ENCODE measurements at regions not wholly inside any gene's neighbourhood (a gene's known extent, or its start where the extent isn't known, plus 50 kb on each side); places are given as distances from the start of the nearest gene placed in this dataset.

DNA sequence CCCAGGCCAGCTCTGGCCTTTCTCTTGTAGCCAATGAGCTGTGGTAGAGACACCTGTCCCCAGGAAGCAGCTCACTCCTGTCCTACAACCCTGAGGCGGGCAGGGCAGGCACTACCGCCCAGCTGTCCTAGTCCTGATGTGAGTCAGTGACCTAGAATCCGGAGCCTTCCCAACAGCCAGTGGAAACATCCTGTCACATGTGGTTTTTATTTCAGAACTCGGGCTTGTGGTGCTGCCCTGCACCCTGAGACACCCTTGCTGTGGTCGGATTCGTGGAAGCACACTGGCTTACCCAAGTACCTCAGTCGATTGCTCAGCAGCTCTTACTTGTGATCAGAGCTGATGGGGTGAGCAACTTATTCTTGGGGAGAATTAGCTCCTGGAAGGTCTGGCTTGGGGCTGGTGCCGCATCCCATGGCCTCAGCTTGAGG is 83.6 kb upstream of the ARHGEF7 start:
- Mint-ChIP-seq H3K4me3 (no peak overlapping the region), H3K27ac (no peak overlapping the region), H3K4me1 (no peaks in the 10 kb centered on the region), H3K9me3 (no peaks in the 10 kb centered on the region), H3K27me3 (ENCODE audit: low read depth in 3 of 3) (peaks cover 7 to 9% (median 7%) of the 10 kb centered on the region in 3 donors), H3K36me3 (no peaks in the 10 kb centered on the region)
- no peak for DNase-seq

DNA sequence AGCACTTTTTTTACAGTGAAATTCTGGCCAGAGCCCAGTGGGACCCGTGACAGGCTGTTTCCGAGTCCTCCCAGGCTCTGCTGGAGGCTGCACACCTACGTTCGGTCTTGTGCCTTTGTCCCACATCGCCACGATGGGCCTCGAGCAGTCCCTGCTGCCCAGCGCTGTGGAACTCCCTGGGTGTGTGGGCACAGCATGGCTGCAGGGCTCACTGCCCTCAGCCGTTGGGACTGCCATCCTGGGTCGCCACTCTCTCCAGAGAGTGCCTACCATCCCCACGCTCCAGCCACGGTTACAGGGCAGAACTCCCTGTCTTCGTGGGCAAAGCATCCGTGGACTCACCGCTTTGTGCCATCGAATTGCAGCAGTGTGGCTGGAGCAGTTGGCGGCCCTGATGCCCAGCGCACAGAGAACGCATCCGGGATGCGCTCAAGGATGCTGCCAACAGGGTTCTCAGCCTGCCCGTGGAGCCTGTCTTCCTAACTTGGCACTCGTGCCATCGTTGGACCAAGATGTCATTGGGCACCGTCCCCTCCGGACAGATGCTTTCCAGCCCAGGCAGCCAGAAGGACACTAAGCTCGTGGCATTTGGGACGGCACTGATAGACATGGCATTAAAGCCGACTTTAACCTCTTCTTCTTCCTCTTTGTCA is 85.0 kb upstream of the ARHGEF7 start:
- DNase-seq, result no peak
- peaks cover 6 to 9% (median 7%) of the 10 kb centered on the region in 3 donors for H3K27me3 Mint-ChIP-seq (ENCODE audit: low read depth in 3 of 3)
- H3K9me3 Mint-ChIP-seq, result no peaks in the 10 kb centered on the region
- H3K4me3 Mint-ChIP-seq, result no peak overlapping the region
- peaks cover 0 to 2% of the 10 kb centered on the region in 2 donors for H3K4me1 Mint-ChIP-seq
- H3K36me3 Mint-ChIP-seq, result no peaks in the 10 kb centered on the region
- H3K27ac Mint-ChIP-seq, result no peak overlapping the region

DNA sequence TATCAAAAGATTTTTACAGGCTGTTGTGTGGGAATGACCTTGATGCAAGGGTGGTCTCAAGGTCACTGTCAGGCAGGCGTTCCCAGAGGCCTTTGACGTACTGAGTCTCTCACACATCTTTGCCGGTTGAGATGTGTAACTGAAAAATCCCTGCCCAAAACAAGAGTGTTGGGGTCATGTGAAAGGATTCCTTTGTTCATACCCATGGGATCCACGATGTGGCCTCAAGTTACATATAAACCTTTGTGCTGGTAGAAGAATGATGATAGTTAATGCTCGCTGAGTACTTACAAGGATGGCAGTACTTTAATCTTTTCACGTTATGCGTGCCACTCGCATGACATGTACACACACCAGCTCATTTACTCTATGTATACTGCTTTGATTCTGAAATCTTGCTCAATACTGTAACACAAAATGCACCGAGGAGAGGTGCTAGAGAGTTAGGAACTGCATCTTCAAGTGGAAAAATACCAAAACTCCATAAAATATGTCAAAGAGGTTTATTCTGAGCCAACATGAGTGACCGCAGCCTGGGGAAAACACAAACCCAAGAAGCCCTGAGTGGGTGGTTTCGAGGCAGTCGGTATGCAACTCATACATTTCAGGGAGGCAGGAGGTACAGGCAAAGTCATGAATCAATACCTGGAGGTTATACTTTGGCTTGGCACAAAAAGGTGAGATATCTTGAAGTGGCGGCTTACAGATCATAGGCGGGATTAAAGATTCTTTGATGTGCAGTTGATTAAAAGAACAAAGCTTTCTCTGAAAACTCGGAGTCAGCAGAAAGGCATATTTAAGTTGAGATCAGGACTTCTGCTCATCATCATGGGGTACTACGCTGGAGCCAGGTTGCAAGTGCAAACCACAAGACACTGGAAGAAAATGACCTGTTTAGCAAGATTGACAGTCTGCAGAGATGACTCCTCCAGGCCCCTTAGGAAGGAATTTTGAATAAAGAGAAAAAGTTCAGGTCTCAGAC is 87.4 kb upstream of the ARHGEF7 start:
- Mint-ChIP-seq H3K4me3 (no peak overlapping the region), H3K9me3 (peaks cover 0 to under 1% (median 0%) of the 10 kb centered on the region in 6 donors), H3K27me3 (ENCODE audit: low read depth in 3 of 3) (peaks cover 3 to 12% (median 4%) of the 10 kb centered on the region in 3 donors), H3K36me3 (no peaks in the 10 kb centered on the region), H3K4me1 (peaks cover 0 to 10% of the 10 kb centered on the region in 2 donors), H3K27ac (no peak overlapping the region)
- no peak for DNase-seq

DNA sequence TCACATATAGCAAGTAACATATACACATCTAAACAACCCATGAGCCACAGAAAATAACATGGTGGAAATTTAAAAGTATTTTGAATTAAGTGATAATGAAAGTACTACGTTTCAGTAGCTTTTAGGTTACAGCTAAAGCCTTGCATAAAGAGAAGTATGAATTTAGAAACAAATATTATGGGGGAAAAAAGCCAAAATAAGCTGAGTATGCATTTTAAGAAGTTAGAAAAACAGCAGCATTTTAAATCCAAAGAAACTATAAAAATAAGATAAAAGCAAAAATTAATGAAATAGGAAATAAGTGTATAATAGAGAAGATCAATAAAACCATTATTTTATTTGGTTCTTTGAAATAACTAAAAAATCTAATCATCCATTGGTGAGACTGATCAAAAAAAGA is 89.8 kb upstream of the ARHGEF7 start:
- no peak for DNase-seq
- peaks cover 3 to 13% (median 4%) of the 10 kb centered on the region in 3 donors for H3K27me3 Mint-ChIP-seq (ENCODE audit: low read depth in 3 of 3)
- peaks cover 0 to 10% of the 10 kb centered on the region in 2 donors for H3K4me1 Mint-ChIP-seq

DNA sequence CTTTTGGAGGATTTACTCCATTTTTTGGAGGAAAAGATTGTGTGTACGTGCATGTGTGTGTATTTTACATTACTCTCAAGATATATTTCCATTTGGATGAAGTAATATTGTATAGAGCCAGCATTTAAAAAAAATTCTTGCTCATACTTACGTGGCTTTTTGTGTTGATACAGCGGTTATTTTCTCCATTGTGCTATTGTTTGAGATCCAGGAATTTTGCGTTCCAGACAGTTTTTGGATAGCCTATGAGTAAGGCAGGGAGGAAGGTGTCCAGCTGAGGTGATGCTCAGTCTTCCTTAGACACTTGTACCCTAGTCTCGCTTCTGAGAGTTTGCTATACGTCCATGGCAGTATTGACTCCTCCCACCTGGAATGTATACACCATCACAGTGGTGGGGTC is 92.2 kb upstream of the ARHGEF7 start:
- Mint-ChIP-seq H3K4me3 (no peak overlapping the region), H3K27ac (no peak overlapping the region)

More for the DNA sequence above, 89.8 kb upstream of the ARHGEF7 start:
- no peak overlapping the region for H3K27ac Mint-ChIP-seq
- H3K9me3 Mint-ChIP-seq, result peaks cover 2 to 21% (median 13%) of the 10 kb centered on the region in 6 donors
- H3K4me3 Mint-ChIP-seq, result no peak overlapping the region
- H3K36me3 Mint-ChIP-seq, result no peaks in the 10 kb centered on the region

DNA sequence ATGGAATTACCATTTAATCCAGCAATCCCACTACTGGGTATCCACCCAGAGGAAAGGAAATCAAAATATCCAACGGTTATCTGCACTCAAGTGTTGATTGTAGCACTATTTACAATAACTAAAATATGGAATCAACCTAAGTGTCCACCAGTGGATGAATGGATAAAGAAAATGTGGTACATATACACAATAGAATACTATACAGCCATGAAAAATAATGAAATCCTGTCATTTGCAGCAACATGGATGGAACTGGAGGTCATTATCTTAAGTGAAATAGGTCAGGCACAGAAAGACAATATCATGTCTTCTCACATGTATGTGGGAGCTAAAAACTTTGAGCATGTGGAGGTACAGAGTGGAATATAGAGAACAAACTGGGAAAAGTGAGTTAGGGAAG is 92.9 kb upstream of the ARHGEF7 start:
- no peak overlapping the region for H3K4me3 Mint-ChIP-seq

More for the DNA sequence above, 92.2 kb upstream of the ARHGEF7 start:
- Mint-ChIP-seq H3K4me1 (peaks cover 0 to 10% of the 10 kb centered on the region in 2 donors), H3K27me3 (ENCODE audit: low read depth in 3 of 3) (peaks cover 0 to 9% (median under 1%) of the 10 kb centered on the region in 3 donors), H3K9me3 (peaks cover 2 to 21% (median 14%) of the 10 kb centered on the region in 6 donors), H3K36me3 (no peaks in the 10 kb centered on the region)
- DNase-seq, result no peak

DNA sequence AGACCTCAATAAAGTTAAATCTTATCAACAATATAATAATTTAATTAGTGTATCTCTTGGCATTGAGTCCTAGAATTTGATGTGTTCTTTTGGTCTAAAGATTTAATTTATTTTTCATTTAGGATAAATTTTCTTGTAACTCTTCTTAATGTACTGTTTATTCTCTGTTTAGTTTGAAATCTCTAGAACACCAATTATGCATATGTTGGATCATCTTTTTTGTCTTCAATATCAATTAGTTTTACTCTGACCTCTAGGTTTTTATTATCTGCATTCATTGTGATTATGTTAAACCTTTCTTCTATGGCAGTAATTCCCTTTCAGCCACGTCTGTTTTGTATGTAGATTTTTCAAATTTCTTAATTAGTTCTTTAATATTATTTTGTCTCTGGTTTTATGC is 93.8 kb upstream of the ARHGEF7 start:
- peaks cover 2 to 21% (median 14%) of the 10 kb centered on the region in 6 donors for H3K9me3 Mint-ChIP-seq
- peaks cover 0 to 10% of the 10 kb centered on the region in 2 donors for H3K4me1 Mint-ChIP-seq
- H3K36me3 Mint-ChIP-seq, result no peaks in the 10 kb centered on the region
- H3K27me3 Mint-ChIP-seq (ENCODE audit: low read depth in 3 of 3), result peaks cover 0 to 7% (median 2%) of the 10 kb centered on the region in 3 donors
- DNase-seq, result no peak
- no peak overlapping the region for H3K27ac Mint-ChIP-seq
- H3K4me3 Mint-ChIP-seq, result no peak overlapping the region

More for the DNA sequence above, 92.9 kb upstream of the ARHGEF7 start:
- peaks cover 0 to 10% of the 10 kb centered on the region in 2 donors for H3K4me1 Mint-ChIP-seq
- DNase-seq, result no peak
- H3K36me3 Mint-ChIP-seq, result no peaks in the 10 kb centered on the region
- peaks cover 0 to 9% (median 2%) of the 10 kb centered on the region in 3 donors for H3K27me3 Mint-ChIP-seq (ENCODE audit: low read depth in 3 of 3)
- no peak overlapping the region for H3K27ac Mint-ChIP-seq
- H3K9me3 Mint-ChIP-seq, result peaks cover 2 to 21% (median 14%) of the 10 kb centered on the region in 6 donors

DNA sequence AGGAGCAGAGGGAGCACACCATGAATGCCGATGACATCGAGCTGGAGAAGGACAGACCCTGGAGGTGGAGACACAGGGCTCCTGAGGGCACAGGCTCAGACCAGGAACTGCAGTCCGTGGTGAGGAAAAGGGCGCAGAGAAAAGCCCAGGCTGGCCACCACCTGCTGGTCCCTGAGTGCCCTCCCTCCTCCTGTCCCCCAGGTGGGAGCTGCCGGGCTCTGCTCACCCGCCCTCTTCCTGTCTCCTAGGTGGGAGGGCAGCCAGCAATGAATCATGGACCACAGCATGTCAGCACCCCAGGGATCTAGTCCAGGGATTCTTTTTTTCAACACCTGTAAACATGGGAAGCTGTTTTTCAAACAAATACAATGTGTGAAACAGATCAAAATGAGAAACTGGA is 94.6 kb upstream of the ARHGEF7 start:
- peaks cover 2 to 21% (median 14%) of the 10 kb centered on the region in 6 donors for H3K9me3 Mint-ChIP-seq
- H3K36me3 Mint-ChIP-seq, result no peaks in the 10 kb centered on the region
- H3K27ac Mint-ChIP-seq, result no peak overlapping the region
- peaks cover 0 to 7% (median 5%) of the 10 kb centered on the region in 3 donors for H3K27me3 Mint-ChIP-seq (ENCODE audit: low read depth in 3 of 3)
- H3K4me1 Mint-ChIP-seq, result peaks cover 0 to 10% of the 10 kb centered on the region in 2 donors
- no peak overlapping the region for H3K4me3 Mint-ChIP-seq
- no peak for DNase-seq

DNA sequence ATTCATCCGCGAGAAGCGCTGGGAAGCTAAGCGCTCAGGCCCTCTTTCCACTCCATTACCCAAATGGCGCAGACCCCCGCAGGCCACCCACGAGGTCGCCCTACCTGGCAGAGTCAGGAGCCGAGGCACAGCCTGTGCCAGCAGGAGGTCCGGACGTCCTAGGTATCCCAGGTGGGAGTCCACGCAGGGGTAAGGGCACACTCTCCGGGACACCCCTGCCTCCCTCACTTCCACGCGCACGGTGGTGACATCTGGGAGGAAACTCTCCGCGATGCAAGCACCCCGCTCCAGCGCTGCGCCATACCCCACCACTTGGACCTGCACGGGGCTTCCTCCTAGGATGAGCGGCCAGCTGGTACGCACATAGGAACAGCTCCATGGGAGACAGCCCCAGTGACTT is 95.1 kb upstream of the ARHGEF7 start:
- peaks cover 0 to 8% of the 10 kb centered on the region in 2 donors for H3K4me1 Mint-ChIP-seq
- DNase-seq, result no peak
- H3K36me3 Mint-ChIP-seq, result no peaks in the 10 kb centered on the region
- no peak overlapping the region for H3K27ac Mint-ChIP-seq
- H3K4me3 Mint-ChIP-seq, result no peak overlapping the region
- peaks cover 2 to 7% (median 5%) of the 10 kb centered on the region in 3 donors for H3K27me3 Mint-ChIP-seq (ENCODE audit: low read depth in 3 of 3)
- peaks cover 2 to 21% (median 14%) of the 10 kb centered on the region in 6 donors for H3K9me3 Mint-ChIP-seq

DNA sequence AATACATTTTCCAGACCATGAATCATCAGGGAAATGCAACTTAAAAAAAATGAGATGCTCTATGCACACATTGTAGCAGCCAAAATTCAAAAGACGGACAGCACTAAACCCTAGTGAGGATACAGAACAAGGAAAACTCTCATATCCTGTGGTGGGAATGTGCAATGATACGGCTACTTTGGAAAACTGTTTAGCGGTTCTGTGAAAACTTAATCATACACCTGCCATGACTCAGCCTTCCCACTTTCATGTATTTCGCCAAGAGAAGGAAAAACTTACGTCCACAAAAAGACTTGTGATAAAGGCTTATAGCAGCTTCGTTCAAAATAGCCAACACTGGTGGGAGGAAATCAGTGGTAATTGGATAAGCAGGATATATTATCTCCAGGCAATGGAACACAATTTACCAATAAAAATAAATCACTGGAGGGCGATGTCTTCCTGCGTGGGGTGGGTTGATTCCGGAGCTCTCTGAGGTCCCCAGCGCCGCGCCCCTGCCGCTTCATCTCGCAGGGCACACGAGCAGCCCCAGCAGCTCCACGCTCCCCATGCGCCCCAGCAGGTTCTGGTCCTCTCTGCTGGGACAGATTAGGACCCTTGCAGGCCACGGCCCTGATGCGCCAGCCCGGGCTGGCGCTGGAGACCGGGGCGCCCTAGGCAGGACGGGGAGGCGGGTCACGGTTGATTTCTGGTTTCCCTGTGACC is 97.2 kb upstream of the ARHGEF7 start:
- Mint-ChIP-seq H3K9me3 (peaks cover 2 to 21% (median 14%) of the 10 kb centered on the region in 6 donors), H3K4me1 (no peaks in the 10 kb centered on the region), H3K27ac (no peak overlapping the region), H3K4me3 (no peak overlapping the region), H3K27me3 (ENCODE audit: low read depth in 3 of 3) (peaks cover 2 to 7% (median 5%) of the 10 kb centered on the region in 3 donors), H3K36me3 (no peaks in the 10 kb centered on the region)
- no peak for DNase-seq

DNA sequence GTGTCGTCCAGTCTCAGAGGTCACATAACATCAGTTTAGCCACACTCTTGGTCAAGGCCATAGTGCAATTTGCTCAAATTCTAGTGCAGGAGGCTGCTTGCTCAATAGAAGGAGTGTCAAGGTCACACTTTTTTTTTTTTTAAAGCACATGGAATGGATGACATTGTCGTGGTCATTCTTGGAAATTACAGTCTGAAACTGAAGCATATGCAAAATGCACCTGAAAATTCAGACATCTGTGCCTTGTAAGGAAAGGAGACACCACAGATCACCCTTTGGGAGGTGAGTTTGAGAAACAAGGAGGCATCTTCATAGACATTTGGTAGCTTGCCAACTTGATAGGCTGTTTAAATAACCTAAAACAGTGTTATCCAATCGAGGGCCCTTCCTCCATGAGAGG is 98.3 kb upstream of the ANKRD10 start:
- H3K27ac Mint-ChIP-seq, result no peak overlapping the region
- H3K4me3 Mint-ChIP-seq, result no peak overlapping the region
- H3K36me3 Mint-ChIP-seq, result no peaks in the 10 kb centered on the region
- H3K9me3 Mint-ChIP-seq, result no peaks in the 10 kb centered on the region
- H3K27me3 Mint-ChIP-seq (ENCODE audit: low read depth in 3 of 3), result peaks cover 2 to 13% (median 5%) of the 10 kb centered on the region in 3 donors
- DNase-seq, result no peak
- H3K4me1 Mint-ChIP-seq, result no peaks in the 10 kb centered on the region

DNA sequence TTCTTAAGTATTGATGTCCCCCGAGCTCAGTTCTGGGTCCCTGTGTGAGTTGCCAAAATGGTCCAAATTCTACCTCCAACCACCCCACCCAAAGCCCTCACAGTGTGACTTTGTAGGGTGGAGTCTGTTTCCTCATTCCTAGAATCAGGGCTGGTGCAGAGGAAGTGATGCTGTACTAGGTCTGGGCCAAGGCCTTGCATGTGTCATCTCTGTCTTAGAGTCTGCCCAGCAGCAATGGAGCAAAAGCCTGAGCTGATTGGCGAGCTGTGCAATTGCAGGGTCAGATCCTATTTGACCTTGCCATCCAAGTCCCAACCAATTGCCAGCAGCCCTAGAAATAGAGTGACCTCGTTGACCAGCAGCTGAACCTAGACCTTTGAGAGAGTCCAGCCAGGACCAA is 97.0 kb upstream of the ANKRD10 start:
- Mint-ChIP-seq H3K27me3 (ENCODE audit: low read depth in 3 of 3) (peaks cover 2 to 13% (median 5%) of the 10 kb centered on the region in 3 donors), H3K4me1 (no peaks in the 10 kb centered on the region), H3K4me3 (no peak overlapping the region), H3K36me3 (no peaks in the 10 kb centered on the region), H3K9me3 (no peaks in the 10 kb centered on the region), H3K27ac (no peak overlapping the region)
- DNase-seq, result no peak

DNA sequence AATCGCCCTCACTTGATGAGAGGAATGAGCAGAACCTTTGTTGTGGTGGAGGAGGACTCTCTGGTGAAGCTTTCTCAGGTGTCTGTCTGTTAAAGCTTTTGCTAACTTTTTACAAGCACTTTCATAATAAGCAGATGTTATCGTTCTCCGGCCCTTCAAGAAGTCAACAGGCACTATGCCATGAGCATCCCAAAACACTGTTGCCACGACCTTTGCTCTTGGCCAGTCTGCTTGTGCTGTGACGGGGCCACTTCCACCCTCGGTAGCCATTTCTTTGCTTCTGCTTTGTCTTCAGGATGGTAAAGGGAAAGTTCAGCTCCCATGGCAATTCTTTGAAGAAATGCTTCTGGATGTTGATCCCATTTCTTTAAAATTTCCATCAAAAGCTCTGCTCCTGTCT is 93.5 kb upstream of the ANKRD10 start:
- H3K36me3 Mint-ChIP-seq, result no peaks in the 10 kb centered on the region
- no peak overlapping the region for H3K27ac Mint-ChIP-seq
- H3K27me3 Mint-ChIP-seq (ENCODE audit: low read depth in 3 of 3), result peaks cover 0 to 11% (median 8%) of the 10 kb centered on the region in 3 donors
- no peak for DNase-seq
- H3K4me3 Mint-ChIP-seq, result no peak overlapping the region
- no peaks in the 10 kb centered on the region for H3K9me3 Mint-ChIP-seq
- no peaks in the 10 kb centered on the region for H3K4me1 Mint-ChIP-seq
